GM12873 (cell line): ENCODE measurements at regions not wholly inside any gene's neighbourhood (a gene's known extent, or its start where the extent isn't known, plus 50 kb on each side); places are given as distances from the start of the nearest gene placed in this dataset.

ENCODE experiments used
- TF ChIP-seq, protein P1 (sequence below): IDR thresholded peaks from 2 replicates; pipeline ENCODE4 v1.5.1; 2012; ENCODE audit warnings: low read depth, mild to moderate bottlenecking, moderate library complexity, low read length, control low read depth; ENCODE audit not compliant: insufficient read depth; ENCODE audit errors: missing control alignments

DNA sequence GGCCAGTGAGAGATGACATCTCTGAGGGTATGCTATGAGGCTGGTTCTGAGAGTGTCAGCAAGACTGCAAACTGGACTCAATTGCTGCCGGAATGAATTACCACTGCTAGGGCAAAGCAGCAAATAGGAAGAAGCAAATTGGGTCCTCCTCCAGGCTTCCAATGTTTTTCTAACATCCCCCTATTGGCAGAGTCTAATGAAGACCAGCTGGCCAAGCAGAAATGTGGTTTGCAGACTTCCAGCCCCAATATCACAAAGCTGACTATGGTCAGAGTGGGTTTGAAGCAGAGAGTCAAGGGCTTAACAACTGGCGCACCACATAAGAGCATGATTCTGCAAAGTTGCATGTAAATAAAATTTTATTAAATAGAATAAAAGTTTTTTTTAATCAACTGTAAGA is 225.4 kb upstream of the GLRA2 start:
- TF ChIP-seq, protein P1, sequence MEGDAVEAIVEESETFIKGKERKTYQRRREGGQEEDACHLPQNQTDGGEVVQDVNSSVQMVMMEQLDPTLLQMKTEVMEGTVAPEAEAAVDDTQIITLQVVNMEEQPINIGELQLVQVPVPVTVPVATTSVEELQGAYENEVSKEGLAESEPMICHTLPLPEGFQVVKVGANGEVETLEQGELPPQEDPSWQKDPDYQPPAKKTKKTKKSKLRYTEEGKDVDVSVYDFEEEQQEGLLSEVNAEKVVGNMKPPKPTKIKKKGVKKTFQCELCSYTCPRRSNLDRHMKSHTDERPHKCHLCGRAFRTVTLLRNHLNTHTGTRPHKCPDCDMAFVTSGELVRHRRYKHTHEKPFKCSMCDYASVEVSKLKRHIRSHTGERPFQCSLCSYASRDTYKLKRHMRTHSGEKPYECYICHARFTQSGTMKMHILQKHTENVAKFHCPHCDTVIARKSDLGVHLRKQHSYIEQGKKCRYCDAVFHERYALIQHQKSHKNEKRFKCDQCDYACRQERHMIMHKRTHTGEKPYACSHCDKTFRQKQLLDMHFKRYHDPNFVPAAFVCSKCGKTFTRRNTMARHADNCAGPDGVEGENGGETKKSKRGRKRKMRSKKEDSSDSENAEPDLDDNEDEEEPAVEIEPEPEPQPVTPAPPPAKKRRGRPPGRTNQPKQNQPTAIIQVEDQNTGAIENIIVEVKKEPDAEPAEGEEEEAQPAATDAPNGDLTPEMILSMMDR, result no peak

DNA sequence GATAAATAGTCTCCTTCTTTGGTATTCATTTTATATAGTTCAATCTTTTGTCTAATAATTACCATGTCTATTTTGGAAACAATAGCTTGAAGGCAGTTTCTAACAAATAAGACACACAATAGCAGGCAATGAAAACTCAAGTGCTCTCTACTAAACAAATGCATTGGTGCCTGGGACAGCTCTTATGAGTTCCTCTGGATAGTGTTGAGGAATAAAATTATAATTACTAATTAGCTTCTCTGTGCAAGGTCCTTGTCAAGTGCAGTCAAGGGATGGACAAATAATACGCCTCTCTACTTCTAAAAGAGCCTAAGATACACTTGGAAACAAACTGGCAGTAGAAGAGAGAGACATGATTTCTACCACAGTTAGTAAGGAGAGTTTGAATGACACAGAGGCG is 229.0 kb upstream of the GLRA2 start:
- TF ChIP-seq, protein P1, result no peak

DNA sequence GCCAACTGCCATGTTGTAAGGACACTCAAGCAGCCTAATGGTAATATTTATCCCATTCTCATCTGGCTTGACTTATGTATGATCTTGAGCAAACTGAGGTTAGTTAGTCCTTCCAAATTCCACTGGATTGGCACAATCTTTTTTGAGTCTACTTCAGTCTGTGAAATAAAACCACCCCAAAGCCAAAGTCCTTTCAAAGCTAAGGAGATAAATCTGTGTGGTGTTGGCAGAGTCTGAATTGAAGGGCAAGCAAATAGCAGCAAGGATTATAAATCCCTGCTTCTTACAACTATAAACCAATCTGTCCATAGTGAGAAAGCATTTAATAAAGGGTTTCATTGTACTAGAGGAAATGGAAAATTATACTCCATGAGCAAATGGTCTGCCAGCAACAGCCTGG is 233.9 kb upstream of the GLRA2 start:
- TF ChIP-seq, protein P1, result no peak

DNA sequence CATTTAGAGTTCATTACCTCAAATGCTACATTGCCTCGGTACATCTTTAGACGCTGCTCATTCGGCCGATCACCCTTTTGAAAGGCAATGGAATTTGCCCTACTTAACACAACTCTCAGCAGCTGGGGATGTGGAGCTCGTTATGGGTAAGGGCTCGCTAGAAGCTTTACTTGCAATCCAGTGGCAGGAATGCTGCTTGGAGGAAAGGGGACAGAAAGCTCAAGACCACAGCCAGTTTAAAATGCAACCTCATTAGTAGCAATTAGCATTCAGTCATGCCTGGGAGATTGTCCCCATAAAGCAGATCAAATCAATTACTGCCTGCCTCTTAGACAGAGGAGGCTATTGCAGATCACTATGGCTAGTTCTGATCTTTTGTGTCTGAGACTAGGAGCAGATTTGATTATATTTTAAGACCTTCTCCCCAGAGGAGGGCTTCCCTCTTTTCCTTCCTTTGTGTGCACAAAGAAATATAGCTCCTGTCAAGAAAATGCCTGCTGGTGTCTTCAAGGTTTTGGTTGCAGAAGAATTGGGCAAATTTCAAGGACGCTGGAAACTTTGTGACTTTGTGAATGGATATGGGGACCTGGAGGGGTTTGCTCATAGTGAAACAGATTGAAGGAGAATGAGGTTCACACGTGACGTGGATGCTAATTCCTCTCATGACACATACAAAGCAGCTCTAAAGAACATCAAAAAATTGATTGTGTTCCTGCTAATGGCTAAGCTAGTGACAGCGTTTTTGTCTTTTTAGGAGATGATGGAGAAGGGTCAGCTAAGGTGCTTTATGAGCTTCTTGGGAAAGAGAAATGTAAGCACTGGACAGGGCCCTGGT is 237.5 kb upstream of the GLRA2 start:
- TF ChIP-seq, protein P1, result no peak

DNA sequence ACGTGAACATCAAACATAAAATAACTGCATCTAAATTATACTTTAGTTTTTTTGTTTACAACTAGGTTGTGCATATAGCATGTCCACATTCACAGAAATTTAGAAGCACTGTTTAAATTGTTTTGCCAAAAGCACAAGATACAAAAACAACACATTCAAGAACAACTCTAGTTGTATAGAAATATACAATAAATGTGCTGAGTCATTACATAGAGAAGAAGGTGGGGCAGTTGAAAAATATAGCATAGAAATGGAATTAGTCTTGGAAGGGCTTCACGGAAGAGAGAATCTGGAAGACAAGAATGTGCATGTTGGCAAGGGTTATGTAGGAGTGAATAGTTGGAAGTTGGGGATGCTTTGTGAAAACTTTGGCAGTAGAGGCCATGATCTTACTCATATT is 239.0 kb upstream of the GLRA2 start:
- TF ChIP-seq, protein P1, result no peak

DNA sequence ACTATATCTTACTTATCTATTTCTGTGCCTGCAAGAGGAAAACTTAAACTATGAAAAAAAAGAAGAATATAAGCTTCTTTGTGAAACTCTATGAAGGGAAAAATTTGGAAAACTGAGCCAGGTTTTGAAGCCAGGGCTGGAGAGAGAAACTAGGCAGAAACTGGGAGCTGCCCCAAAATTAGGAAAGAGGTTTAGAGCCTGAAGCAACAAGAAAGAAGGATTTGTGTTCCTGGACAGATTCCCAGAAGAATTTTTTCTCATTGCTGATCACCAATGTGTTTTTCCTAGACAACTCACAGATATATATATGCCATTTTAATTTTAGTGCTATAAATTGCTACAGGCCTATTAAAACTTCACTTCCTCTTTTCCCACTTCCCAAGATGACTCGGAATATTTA is 245.0 kb upstream of the GEMIN8 start:
- TF ChIP-seq, protein P1, result no peak

DNA sequence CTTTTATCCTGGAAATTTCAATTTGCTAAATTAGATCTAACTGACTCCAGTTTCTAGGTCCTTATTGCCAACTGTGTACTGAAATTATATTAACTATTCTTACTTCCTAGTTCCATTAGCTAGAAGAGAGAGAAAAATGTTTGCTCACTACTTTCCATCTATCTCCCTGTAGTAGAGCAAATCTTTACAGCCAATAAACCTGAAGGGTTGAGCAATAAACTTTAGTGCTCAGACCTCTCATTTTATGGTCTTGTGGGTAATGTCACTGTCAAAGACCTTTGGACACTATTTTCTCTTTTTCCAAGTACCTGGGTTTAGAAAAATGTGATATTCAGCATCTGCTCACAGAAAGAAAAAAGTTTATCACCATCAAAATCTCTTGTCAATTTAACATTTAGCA is 237.5 kb upstream of the GEMIN8 start:
- TF ChIP-seq, protein P1, result no peak

DNA sequence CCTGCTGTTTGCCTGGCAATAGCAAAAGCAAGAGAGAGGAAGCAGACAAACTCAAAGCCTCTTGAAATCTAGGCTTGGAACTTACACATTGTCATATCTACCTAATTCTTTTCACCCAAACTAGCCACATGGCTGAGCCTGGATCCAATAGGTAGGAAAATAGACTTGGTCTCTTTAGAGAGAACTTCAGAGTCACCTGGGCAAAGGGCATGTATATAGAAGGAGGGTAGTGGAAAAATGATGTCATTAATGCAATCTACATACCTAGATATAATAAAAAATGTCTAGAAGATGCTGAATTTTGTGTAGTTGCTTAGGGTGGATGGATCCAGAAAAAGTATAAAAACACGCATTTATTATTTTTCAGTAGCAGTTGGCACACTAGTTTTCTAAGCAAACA is 237.0 kb upstream of the GEMIN8 start:
- TF ChIP-seq, protein P1, result no peak
